H9 (cell line): ENCODE measurements at regions not wholly inside any gene's neighbourhood (a gene's known extent, or its start where the extent isn't known, plus 50 kb on each side); places are given as distances from the start of the nearest gene placed in this dataset.

Experiments used
- DNase-seq: peaks from one replicate; pipeline ENCODE4 v3.0.0-alpha.2; 2017
- H2AFZ ChIP-seq: one replicate; pipeline ENCODE4 v1.6.1; 2013; ENCODE audit warnings: mild to moderate bottlenecking, low read length, control low read depth, moderate library complexity
- H2AK5ac ChIP-seq: 2 replicates; pipeline ENCODE4 v1.6.1; 2013; ENCODE audit warnings: low read length, control low read depth, mixed read lengths; ENCODE audit not compliant: insufficient read length
- H2BK120ac ChIP-seq: one replicate; pipeline ENCODE4 v1.6.1; 2013; ENCODE audit warnings: low read depth, mild to moderate bottlenecking, low read length, control low read depth, inconsistent platforms; ENCODE audit not compliant: poor library complexity, severe bottlenecking
- H2BK12ac ChIP-seq: 2 replicates; pipeline ENCODE4 v1.6.1; 2013; ENCODE audit warnings: low read length, control low read depth, mixed read lengths, low read depth; ENCODE audit not compliant: insufficient read length
- H2BK15ac ChIP-seq: 2 replicates; pipeline ENCODE4 v1.6.1; 2013; ENCODE audit warnings: low read depth, low read length, control low read depth
- H2BK20ac ChIP-seq: one replicate; pipeline ENCODE4 v1.6.1; 2013; ENCODE audit warnings: low read depth, mild to moderate bottlenecking, low read length, control low read depth, inconsistent platforms; ENCODE audit not compliant: poor library complexity, severe bottlenecking
- H2BK5ac ChIP-seq: 2 replicates; pipeline ENCODE4 v1.6.1; 2013; ENCODE audit warnings: low read length, control low read depth, mixed read lengths; ENCODE audit not compliant: insufficient read length
- H3K14ac ChIP-seq: 2 replicates; pipeline ENCODE4 v1.6.1; 2013; ENCODE audit warnings: low read length, control low read depth; ENCODE audit not compliant: insufficient read depth
- H3K18ac ChIP-seq: 2 replicates; pipeline ENCODE4 v1.6.1; 2013; ENCODE audit warnings: low read depth, mild to moderate bottlenecking, mixed read lengths, low read length, control low read depth; ENCODE audit not compliant: insufficient read length
- H3K23ac ChIP-seq: 2 replicates; pipeline ENCODE4 v1.6.1; 2013; ENCODE audit warnings: low read length, control low read depth, mixed read lengths, low read depth; ENCODE audit not compliant: insufficient read length
- H3K23me2 ChIP-seq: 2 replicates; pipeline ENCODE4 v1.6.1; 2013; ENCODE audit warnings: low read depth, mild to moderate bottlenecking, mixed read lengths, low read length, control low read depth; ENCODE audit not compliant: insufficient read length, poor library complexity, severe bottlenecking
- H3K27ac ChIP-seq: 2 replicates; pipeline ENCODE4 v1.5.1; 2013; ENCODE audit warnings: low read length, control low read depth, mixed read lengths, low read depth; ENCODE audit not compliant: insufficient read length
- H3K27me3 ChIP-seq: 2 replicates; pipeline ENCODE4 v1.6.1; 2013; ENCODE audit warnings: low read length, control low read depth, inconsistent platforms; ENCODE audit not compliant: insufficient read depth
- H3K4ac ChIP-seq: 2 replicates; pipeline ENCODE4 v1.6.1; 2013; ENCODE audit warnings: low read depth, mild to moderate bottlenecking, control low read depth, inconsistent platforms, low read length, moderate library complexity
- H3K4me1 ChIP-seq: 2 replicates; pipeline ENCODE4 v1.6.1; 2013; ENCODE audit warnings: low read length, control low read depth, inconsistent platforms; ENCODE audit not compliant: insufficient read depth
- H3K4me2 ChIP-seq: 2 replicates; pipeline ENCODE4 v1.6.1; 2013; ENCODE audit warnings: low read length, control low read depth, mixed read lengths; ENCODE audit not compliant: insufficient read length, insufficient read depth
- H3K56ac ChIP-seq: 2 replicates; pipeline ENCODE4 v1.6.1; 2013; ENCODE audit warnings: low read depth, mild to moderate bottlenecking, mixed read lengths, low read length, control low read depth; ENCODE audit not compliant: insufficient read length
- H3K79me1 ChIP-seq: 2 replicates; pipeline ENCODE4 v1.6.1; 2013; ENCODE audit warnings: low read depth, mild to moderate bottlenecking, moderate library complexity, low read length, control low read depth, inconsistent platforms; ENCODE audit not compliant: insufficient read depth, poor library complexity, severe bottlenecking
- H3K79me2 ChIP-seq: 2 replicates; pipeline ENCODE4 v1.6.1; 2013; ENCODE audit warnings: low read length, control low read depth, inconsistent platforms; ENCODE audit not compliant: insufficient read depth
- H3K9ac ChIP-seq: 2 replicates; pipeline ENCODE4 v1.6.1; 2013; ENCODE audit warnings: low read length, control low read depth, mixed read lengths; ENCODE audit not compliant: insufficient read length; ENCODE audit errors: extremely low read depth
- H3K9me3 ChIP-seq: one replicate; pipeline ENCODE4 v1.6.1; 2013; ENCODE audit warnings: low read depth, low read length, inconsistent platforms; ENCODE audit not compliant: control insufficient read depth
- H3T11ph ChIP-seq: one replicate; pipeline ENCODE4 v1.6.1; 2013; ENCODE audit warnings: mild to moderate bottlenecking, low read length, control low read depth, inconsistent platforms
- H4K20me1 ChIP-seq: one replicate; pipeline ENCODE4 v1.6.1; 2013; ENCODE audit not compliant: control insufficient read depth, insufficient read length, insufficient read depth
- H4K5ac ChIP-seq: 2 replicates; pipeline ENCODE4 v1.6.1; 2013; ENCODE audit warnings: low read depth, mild to moderate bottlenecking, mixed read lengths, low read length, control low read depth; ENCODE audit not compliant: insufficient read length
- H4K8ac ChIP-seq: replicated peaks from 2 replicates; pipeline ENCODE4 v1.6.1; 2013; ENCODE audit warnings: low read length, control low read depth, mixed read lengths, low read depth; ENCODE audit not compliant: insufficient read length
- H4K91ac ChIP-seq: 2 replicates; pipeline ENCODE4 v1.6.1; 2013; ENCODE audit warnings: low read depth, mild to moderate bottlenecking, moderate library complexity, mixed read lengths, low read length, control low read depth; ENCODE audit not compliant: insufficient read length
- H3K27ac Mint-ChIP-seq, 3 experiments: 2 replicates in 2 of 3; 3 replicates in 1 of 3; pipeline ENCODE4 v1.8.0; 2020 to 2021; ENCODE audit warnings: mixed read lengths in 3 of 3, mild to moderate bottlenecking in 1 of 3, moderate library complexity in 1 of 3
- H3K27me3 Mint-ChIP-seq: 2 replicates; pipeline ENCODE4 v1.8.0; 2021; ENCODE audit warnings: low read depth, mild to moderate bottlenecking, moderate library complexity, mixed read lengths
- H3K36me3 Mint-ChIP-seq, 3 experiments: 2 replicates in 2 of 3; 3 replicates in 1 of 3; pipeline ENCODE4 v1.8.0; 2020 to 2021; ENCODE audit warnings: low read depth in 3 of 3, mixed read lengths in 3 of 3; ENCODE audit not compliant: insufficient read depth in 1 of 3
- H3K4me1 Mint-ChIP-seq, 2 experiments: 2 replicates each; pipeline ENCODE4 v1.8.0; 2020; ENCODE audit warnings: mixed read lengths in 2 of 2
- H3K4me3 Mint-ChIP-seq, 2 experiments: 2 replicates in 1 of 2; 3 replicates in 1 of 2; pipeline ENCODE4 v1.8.0; 2020 to 2021; ENCODE audit warnings: mild to moderate bottlenecking in 2 of 2, mixed read lengths in 2 of 2, moderate library complexity in 1 of 2
- H3K9me3 Mint-ChIP-seq, 2 experiments: 2 replicates in 1 of 2; 3 replicates in 1 of 2; pipeline ENCODE4 v1.8.0; 2020; ENCODE audit warnings: mild to moderate bottlenecking in 2 of 2, mixed read lengths in 2 of 2, moderate library complexity in 1 of 2
- TF ChIP-seq, protein P1 (sequence below): fragments of 200-600 bp; sonication (generic); conservative IDR thresholded peaks from 3 replicates; pipeline ENCODE4 v1.8.0; 2021; ENCODE audit warnings: antibody characterized with exemption, mild to moderate bottlenecking

GRCh38 chr3:189573004-189573403 lies 58.2 kb upstream of the TP63 start:
- no peaks in the 10 kb centered on the region for H3K79me2 ChIP-seq
- no peak overlapping the region for H3K23ac ChIP-seq
- H3K14ac ChIP-seq, result no peak overlapping the region
- H2BK20ac ChIP-seq, result no peak overlapping the region
- H3K27ac ChIP-seq, result no peak overlapping the region
- no peaks in the 10 kb centered on the region for H3K4me1 ChIP-seq
- Mint-ChIP-seq H3K27ac (no peak overlapping the region), H3K4me1 (no peaks in the 10 kb centered on the region), H3K36me3 (no peaks in the 10 kb centered on the region), H3K9me3 (no peaks in the 10 kb centered on the region), H3K4me3 (no peak overlapping the region), H3K27me3 (no peaks in the 10 kb centered on the region)
- H2AK5ac ChIP-seq, result no peak overlapping the region
- H2AFZ ChIP-seq, result no peak overlapping the region
- no peak overlapping the region for H3K56ac ChIP-seq
- H2BK5ac ChIP-seq, result no peak overlapping the region
- no peak overlapping the region for H2BK15ac ChIP-seq
- no peaks in the 10 kb centered on the region for H3K27me3 ChIP-seq
- TF ChIP-seq, protein P1, sequence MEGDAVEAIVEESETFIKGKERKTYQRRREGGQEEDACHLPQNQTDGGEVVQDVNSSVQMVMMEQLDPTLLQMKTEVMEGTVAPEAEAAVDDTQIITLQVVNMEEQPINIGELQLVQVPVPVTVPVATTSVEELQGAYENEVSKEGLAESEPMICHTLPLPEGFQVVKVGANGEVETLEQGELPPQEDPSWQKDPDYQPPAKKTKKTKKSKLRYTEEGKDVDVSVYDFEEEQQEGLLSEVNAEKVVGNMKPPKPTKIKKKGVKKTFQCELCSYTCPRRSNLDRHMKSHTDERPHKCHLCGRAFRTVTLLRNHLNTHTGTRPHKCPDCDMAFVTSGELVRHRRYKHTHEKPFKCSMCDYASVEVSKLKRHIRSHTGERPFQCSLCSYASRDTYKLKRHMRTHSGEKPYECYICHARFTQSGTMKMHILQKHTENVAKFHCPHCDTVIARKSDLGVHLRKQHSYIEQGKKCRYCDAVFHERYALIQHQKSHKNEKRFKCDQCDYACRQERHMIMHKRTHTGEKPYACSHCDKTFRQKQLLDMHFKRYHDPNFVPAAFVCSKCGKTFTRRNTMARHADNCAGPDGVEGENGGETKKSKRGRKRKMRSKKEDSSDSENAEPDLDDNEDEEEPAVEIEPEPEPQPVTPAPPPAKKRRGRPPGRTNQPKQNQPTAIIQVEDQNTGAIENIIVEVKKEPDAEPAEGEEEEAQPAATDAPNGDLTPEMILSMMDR, result no peak
- no peak for DNase-seq
- H4K20me1 ChIP-seq, result no peaks in the 10 kb centered on the region
- no peaks in the 10 kb centered on the region for H3K79me1 ChIP-seq
- no peak overlapping the region for H2BK12ac ChIP-seq
- H3K18ac ChIP-seq, result no peak overlapping the region
- H3K9me3 ChIP-seq, result no peaks in the 10 kb centered on the region
- no peak overlapping the region for H4K91ac ChIP-seq
- H3K23me2 ChIP-seq, result no peaks in the 10 kb centered on the region
- no peak overlapping the region for H3K4me2 ChIP-seq
- no peak overlapping the region for H3K9ac ChIP-seq
- no peak overlapping the region for H4K8ac ChIP-seq
- no peak overlapping the region for H3T11ph ChIP-seq
- H3K4ac ChIP-seq, result no peak overlapping the region
- no peak overlapping the region for H2BK120ac ChIP-seq
- H4K5ac ChIP-seq, result no peak overlapping the region
